A673 (cell line): ENCODE measurements at regions not wholly inside any gene's neighbourhood (a gene's known extent, or its start where the extent isn't known, plus 50 kb on each side); places are given as distances from the start of the nearest gene placed in this dataset.

Source experiments
- CTCF ChIP-seq: fragments of 300-800, 200-600 bp; sonication (generic); conservative IDR thresholded peaks from 2 replicates; pipeline ENCODE4 v1.5.1; 2017; ENCODE audit warnings: low read depth, mild to moderate bottlenecking, antibody characterized with exemption, low read length, moderate library complexity, mixed read lengths
- EZH2 ChIP-seq: fragments of 200-600 bp; sonication (generic); IDR thresholded peaks from 2 replicates; pipeline ENCODE4 v1.6.1; 2017; ENCODE audit warnings: borderline replicate concordance, low read depth, mild to moderate bottlenecking, mixed read lengths, antibody characterized with exemption, low read length; ENCODE audit not compliant: poor library complexity, severe bottlenecking

- TF ChIP-seq CTCF (no peak), EZH2 (no peak)
Measured at GRCh38 chr6:135686784-135687301, 164.7 kb upstream of the PDE7B start.
